ENCODE measurements at regions not wholly inside any gene's neighbourhood (a gene's known extent, or its start where the extent isn't known, plus 50 kb on each side); places are given as distances from the start of the nearest gene placed in this dataset.

DNA sequence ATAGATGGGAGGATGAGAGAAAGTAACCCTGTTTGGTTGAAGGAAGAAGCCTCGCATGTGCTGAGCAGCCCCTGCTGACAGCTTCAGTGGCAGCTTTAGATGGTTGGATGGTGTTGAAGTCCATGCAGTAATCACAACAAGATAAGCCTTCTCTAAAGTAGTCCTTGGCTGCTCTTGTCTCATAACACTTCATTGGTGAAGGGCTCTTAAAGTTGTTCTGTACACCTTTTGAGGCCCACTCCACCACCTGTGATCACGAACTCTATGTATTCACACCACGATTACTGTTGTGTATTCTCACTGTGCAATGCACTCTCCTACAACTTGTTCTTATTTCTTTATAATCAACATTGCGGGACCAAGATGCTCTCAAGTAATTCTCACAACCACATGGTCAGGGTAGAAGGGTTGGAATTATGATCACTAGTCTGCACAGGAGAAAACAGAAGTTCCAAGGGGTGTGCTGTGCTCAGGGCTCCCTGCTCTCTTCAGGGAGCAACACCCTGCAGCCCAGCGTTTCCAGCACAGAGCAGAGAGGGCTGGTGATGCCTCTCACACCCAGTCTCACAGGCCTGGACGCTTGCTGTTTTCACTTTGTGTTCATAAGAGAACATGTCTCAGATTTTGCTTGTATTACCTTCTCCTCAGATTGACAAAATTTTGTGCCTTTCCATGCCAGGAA lies 294.4 kb downstream of the SMOC2 start:
- no peak for DNase-seq

DNA sequence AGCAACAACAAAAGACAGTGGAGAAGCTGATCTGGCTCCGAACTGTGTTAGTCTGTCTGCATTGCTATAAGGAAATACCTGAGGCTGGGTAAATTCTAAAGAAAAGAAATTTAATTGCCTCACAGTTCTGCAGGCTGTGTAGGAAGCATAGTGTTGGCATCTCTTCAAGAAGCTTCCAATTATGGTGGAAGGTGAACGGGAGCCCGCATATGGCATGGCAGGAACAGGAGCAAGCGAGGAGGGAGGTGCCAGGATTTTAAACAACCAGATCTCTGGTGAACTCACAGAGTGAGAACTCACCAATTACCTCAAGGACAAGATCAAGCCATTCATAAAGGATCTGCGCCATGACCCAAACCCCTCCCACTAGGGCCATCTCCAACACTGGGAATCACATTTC lies 293.5 kb downstream of the SMOC2 start:
- DNase-seq, result no peak

DNA sequence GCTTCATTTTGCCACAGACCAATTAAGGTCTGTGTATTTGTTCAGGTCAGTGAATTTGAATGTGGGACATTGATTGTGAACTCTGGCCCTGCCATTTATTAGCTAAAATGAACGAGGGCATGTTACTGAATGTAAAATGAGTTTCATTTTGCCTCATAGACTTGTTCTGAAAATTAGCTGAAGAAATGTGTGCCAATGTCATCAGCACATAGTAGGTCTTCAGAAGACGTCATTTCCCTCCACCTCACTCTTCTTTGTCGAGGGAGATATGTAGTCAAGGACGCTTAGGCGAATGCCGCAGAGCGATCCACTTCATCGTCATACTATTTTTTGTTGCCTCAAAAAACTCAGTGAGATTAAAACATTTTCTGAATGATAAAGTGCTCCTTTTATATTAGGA lies 291.7 kb downstream of the SMOC2 start:
- no peak for DNase-seq

DNA sequence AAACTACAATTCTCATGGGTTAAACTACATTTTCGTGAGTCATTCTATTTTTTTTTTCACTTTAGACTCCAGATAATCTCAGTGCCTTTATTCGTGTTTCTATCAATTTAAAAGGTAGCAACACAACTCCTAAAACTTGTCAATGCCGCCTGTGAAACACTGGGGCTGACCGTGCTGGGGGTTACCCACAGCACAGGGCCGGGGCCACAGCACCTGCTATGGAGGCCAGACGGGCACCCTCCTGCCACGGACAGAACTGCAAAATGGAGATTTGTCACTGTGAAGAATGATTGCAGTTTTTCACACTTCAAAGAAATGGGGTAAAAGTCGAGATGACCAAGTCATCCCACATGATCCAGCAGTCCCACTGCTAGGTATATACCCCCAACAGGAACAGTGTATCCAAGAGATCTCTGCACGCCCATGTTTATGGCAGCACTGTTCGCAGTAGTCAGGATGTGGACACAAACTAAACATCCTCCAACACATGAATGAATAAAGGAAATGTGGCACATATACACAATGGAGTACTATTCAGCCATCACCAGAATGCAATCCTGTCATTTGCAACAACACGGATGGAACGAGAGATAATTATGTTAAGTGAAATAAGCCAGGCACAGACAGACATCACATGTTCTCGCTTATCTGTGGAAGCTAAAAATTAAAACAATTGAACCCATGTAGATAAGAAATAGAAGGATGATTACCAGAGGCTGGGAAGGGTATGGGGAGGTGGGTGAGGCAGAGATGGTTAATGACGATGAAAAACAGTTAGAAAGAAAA lies 290.1 kb downstream of the SMOC2 start:
- no peak for DNase-seq

DNA sequence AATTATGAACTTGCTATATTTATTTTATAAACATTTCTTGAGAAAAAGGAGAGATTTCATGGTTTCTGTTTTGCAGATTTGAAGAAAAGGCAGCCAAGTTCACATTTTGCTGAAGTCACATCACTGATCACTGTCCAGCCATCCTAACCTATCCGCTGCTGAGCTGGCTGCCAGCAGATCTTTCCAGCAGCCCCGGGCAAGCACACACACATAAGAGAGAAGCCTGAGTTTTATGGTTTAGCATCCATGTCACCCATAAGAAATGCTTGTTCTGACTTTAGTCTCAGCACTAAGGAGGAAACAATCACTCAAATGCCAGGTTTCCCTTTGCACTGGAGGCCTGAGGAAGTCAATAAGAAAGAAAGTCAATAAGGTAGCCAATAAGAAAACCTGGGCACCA lies 287.1 kb downstream of the SMOC2 start:
- DNase-seq, result no peak

DNA sequence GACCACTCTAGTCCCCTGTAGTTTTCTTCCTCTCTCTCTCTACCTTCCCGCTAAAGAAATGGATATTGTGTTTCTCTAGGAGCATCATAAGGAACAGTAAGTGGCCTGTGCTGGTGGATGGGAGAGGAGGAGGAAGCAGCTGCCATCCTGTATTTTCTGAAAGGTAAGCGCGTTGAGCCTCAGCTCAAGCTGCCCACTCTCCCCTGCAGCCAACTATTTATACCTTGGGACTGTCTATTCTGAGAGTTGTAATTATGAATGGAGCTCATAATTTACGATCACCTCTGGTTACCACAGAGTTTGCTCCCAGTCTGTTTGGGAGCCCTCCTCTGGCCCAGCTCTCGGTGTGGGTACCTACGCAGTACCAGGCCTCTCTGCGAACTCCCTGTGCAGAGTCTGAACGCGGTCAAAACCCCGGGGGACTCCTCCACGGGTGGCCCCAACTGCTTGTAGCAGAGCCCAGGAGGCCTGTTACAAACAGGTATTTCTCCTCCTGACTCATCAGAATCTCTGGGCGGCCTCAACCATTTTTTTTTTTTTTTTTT lies 285.4 kb downstream of the SMOC2 start:
- no peak for DNase-seq

DNA sequence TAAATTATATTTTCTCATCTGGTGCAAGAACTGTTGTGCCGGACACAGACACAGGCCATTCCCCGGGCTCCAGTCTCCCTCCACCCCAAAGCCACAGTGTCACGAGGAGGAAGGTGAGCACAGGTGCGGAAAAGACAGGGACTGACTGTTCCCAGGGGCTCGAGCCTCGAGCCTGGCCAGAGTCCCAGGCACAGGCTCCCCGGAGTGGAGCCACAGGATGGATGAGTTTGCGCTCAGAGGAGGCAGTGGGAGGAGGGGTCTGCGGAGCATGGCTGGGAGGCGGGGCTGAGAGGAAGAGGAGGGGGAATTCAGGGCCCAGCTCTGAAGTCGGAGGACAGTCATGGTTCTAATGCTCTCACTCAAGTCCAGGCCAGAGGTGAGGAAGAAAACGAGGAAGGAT lies 284.8 kb downstream of the SMOC2 start:
- DNase-seq, result no peak

DNA sequence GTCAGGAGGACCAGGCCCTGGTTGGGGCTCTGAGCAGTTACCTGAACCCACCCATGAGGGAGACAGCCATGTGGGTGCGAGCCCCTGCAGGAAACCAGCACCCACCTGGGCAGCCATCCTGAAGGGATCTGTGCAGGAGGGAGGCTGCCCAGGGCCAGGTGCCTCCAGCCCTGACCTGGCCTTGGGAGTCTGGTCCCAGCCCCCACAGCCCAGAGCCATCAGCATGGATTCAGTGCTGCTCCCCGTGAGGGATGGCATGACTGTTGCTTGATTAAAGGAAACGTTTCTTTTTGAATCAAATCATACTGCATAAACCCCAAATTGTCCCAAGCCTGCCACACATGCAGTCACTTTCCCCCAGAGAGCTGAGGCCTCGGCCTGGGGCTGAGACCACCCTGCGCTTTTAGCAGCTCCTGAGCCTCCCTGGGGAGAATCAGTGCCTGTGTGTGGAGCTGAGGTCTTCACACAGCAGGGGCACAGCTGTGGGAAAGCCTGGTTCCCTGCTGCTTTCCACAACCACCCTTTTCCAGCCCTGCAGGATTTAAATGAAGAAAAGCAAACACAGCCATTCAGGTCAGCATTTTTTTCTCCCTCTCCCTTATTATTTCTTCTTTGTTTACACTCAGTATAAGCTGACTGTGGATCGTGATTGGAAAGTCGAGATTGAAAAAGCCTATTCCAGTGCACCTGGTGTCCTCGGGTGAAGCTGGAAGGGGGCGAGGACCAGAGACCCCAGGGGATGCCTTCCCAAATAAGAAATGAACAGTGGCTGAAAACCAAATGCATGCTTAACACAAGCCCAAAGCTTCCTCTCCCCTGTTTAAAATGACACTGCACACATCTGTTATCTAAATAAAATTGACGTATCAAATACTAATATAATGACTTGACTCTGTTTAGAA lies 283.9 kb downstream of the SMOC2 start:
- no peak for DNase-seq

DNA sequence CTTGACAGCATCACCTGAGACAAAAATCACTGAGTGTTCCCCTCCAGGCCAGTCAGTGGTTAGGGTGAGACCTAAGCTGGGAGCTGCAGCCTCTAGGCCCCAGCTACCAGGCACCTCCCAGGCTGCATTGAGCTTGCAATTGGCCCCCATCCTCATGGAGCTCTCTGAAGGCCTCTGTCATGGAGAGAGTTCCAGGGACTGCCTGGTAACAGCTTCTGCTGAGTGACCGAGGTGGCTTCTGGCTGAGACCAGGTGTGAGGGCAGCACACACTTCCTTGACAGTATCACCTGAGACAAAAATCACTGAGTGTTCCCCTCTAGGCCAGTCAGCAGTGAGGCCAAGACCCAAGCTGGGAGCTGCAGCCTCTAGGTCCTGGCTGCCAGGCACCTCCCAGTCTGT lies 283.0 kb downstream of the SMOC2 start:
- no peak for DNase-seq

DNA sequence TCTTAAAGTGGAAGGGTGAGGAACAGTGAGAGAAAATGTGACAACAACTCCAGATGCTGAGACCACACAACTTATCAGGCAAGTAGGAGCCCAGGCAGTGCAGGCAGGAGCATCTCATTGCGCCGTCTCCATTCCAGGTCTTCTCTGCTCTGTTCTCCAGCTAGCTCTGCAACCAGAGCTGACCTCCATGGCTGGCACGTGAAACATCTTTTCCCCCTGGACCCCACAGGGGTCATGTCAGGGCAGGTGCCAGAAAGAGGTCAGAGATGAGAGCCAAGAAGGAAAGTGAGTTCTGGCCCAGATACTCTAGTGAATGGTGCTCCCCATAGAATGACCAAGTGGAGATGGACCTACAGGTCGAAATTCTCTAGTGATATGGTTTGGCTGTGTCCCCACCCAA lies 281.4 kb downstream of the SMOC2 start:
- DNase-seq, result no peak

DNA sequence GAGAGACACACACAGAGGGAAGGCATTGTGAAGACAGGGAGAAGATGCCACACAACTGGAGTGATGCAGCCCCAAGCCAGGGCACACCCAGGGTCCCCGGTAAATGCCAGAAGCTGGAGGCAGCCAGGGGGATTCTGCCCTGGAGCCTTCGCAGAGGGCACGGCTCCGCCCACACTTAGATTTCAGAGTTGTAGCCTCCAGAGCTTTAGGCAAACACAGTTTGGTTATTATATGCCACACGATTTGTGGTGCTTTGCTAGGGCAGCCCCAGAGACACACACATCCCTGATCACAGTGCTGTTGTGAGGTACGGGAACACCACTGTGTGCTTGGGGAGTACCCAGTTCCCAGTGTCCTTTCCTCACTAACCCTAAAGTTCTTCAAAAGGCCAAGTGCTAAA lies 280.6 kb downstream of the SMOC2 start:
- DNase-seq, result no peak

DNA sequence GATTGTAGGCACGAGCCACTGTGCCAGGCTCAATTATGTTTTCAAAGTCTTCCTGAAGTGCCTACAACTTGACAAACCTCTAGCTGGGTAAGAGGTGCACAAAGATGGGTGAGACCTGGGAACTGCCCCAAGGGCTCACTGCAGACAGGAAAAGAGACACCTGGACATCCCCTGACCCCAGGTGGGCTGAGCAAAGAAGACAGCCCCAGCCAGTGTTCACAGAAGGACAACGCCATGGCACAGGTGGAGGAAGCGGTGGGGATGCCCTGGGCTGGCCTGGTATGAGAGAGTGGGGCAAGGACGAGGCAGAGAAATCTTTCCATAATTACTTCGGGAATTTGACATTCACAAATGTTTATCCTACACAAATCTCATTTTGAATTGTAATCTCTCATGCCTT lies 278.9 kb downstream of the SMOC2 start:
- no peak for DNase-seq

DNA sequence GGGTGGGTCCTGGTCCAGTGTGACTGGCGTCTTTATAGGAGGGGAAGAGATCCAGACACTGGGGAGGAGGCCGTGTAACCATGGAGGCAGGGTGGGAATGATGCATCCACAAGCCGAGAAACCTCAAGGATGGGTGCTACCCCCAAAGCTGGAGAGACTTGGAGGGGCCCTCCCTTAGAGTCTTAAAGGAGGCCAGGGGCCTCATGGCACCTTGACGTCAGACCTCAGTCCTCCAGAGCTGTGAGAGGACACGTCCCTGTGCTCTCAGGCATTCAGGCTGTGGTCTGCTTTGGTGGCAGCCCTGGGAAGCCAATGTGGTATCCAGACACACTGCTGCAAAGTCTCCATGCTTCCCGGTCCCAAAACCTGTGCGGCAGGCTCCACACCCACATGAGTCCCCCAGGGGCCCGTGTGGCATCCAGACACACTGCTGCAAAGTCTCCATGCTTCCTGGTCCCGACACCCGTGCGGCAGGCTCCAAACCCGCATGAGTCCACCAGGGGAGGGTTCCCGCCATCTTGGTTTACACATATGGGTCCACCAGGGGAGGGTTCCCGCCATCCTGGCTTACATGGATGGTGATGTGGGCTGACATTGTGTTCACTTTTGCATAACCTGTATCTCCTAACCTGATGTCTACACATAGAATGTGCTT lies 278.0 kb downstream of the SMOC2 start:
- no peak for DNase-seq

All from SIG-M5 (cell line).